Ovary (tissue), 7 donors: ENCODE measurements at regions not wholly inside any gene's neighbourhood (a gene's known extent, or its start where the extent isn't known, plus 50 kb on each side); places are given as distances from the start of the nearest gene placed in this dataset.

Experiments
- DNase-seq, 5 donors: peaks; one replicate each; pipeline ENCODE4 v3.0.0-alpha.2; 2019 to 2020
- H3K27ac ChIP-seq, 2 donors: fragments of 200-600 bp; one replicate each; pipeline versions ENCODE4 v1.5.1 to v1.8.0; 2019 to 2022
- H3K27me3 ChIP-seq: fragments of 200-600 bp; one replicate; pipeline ENCODE4 v1.8.0; 2022
- H3K36me3 ChIP-seq: fragments of 200-600 bp; sonication (generic); one replicate; pipeline ENCODE4 v1.5.1; 2019
- H3K4me1 ChIP-seq: one replicate; pipeline ENCODE4 v1.8.1; 2013; ENCODE audit warnings: mild to moderate bottlenecking, moderate library complexity; ENCODE audit not compliant: insufficient read depth
- H3K4me3 ChIP-seq: fragments of 200-600 bp; sonication (generic); one replicate; pipeline ENCODE4 v1.5.1; 2017
- H3K9me3 ChIP-seq, 2 donors: fragments of 200-600 bp in 1 of 2; sonication (generic) in 1 of 2; one replicate each; pipeline versions ENCODE4 v1.5.1 to v1.8.1; 2013 to 2019; ENCODE audit warnings: mild to moderate bottlenecking in 1 of 2, moderate library complexity in 1 of 2
- EP300 ChIP-seq: sonication (generic); formaldehyde crosslinking; IDR thresholded peaks from one replicate; pipeline ENCODE4 v1.6.1; 2017; ENCODE audit warnings: antibody characterized with exemption
- POLR2A ChIP-seq: fragments of 450-650 bp; IDR thresholded peaks from one replicate; pipeline ENCODE4 v1.6.1; 2017; ENCODE audit warnings: antibody characterized with exemption, mild to moderate bottlenecking, moderate library complexity
- WGBS, 3 donors: extraction: QIAGEN DNeasy Blood & Tissue Kit in 1 of 3; methylation state at CpG; one replicate each; pipeline versions ENCODE4 v1.1.5 to v1.1.7; 2013 to 2017; 5-methylcytosine and 5-hydroxymethylcytosine counted together
- intact Hi-C, 4 donors: fragments of 100-400 bp; cut with DNase I; formaldehyde crosslinking; loops; one replicate each; pipeline versions ENCODE4 v1.11.0 to v1.15.1; 2022 to 2023
- TF ChIP-seq, protein P1 (sequence below), 3 donors: fragments of 450-650 bp in 2 of 3; fragments of 200-600 bp in 1 of 3; IDR thresholded peaks; one replicate each; pipeline versions ENCODE4 v1.5.1 to v1.8.0; 2016 to 2022; ENCODE audit warnings: antibody characterized with exemption in 3 of 3, mild to moderate bottlenecking in 1 of 3
- donor health status: DM: no; HTN: no; CAD: no; lungs with moderate emphysema.
- donor health status: DM: no; HTN: no; CAD: no.
- donor health status: Bipolar disorder and iron deficiency.
- donor health status: DM: no; HTN: no; CAD: no.
- donor health status: DM: yes; HTN: yes; CAD: no.

DNA sequence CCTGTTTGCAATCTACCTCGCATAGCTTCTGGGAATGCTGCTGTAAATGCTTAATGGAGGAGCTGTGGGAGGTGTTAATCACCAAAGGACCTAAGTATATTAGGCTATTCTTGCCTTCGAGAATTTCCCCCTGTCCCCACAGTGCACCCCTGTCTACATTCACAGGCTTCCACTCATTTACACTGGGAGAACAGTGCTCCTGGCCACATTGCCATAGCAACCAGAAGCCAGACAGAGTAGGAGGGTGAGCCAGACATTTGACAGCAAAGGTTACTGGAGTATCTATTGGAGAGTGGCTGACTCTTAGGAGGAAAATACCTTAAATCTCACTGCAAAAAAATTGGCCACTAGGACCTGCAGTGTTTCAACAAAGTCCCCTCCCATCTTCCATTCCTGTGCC, 185.9 kb upstream of the PBDC1 start:
- intact Hi-C loops = loop anchor here in 1 of 4 donors (5.0 kb wide), 1 partner anchor 920 kb away; no protein-coding TSS in a partner anchor
- Histone ChIP-seq H3K36me3 (no peaks in the 10 kb centered on the region), H3K27me3 (no peaks in the 10 kb centered on the region), H3K4me3 (no peak overlapping the region), H3K4me1 (no peaks in the 10 kb centered on the region), H3K27ac (no peak overlapping the region), H3K9me3 (no peaks in the 10 kb centered on the region)
- 20 to 38% (median 30%) methylated on average over 2 of the region's 2 CpGs for WGBS, 3 donors
- DNase-seq = no peak
- TF ChIP-seq POLR2A (no peak), EP300 (no peak)
- TF ChIP-seq, protein P1, sequence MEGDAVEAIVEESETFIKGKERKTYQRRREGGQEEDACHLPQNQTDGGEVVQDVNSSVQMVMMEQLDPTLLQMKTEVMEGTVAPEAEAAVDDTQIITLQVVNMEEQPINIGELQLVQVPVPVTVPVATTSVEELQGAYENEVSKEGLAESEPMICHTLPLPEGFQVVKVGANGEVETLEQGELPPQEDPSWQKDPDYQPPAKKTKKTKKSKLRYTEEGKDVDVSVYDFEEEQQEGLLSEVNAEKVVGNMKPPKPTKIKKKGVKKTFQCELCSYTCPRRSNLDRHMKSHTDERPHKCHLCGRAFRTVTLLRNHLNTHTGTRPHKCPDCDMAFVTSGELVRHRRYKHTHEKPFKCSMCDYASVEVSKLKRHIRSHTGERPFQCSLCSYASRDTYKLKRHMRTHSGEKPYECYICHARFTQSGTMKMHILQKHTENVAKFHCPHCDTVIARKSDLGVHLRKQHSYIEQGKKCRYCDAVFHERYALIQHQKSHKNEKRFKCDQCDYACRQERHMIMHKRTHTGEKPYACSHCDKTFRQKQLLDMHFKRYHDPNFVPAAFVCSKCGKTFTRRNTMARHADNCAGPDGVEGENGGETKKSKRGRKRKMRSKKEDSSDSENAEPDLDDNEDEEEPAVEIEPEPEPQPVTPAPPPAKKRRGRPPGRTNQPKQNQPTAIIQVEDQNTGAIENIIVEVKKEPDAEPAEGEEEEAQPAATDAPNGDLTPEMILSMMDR (IDR thresholded peaks at IDR 0.05) = no peak

- Histone ChIP-seq H3K27me3 (no peaks in the 10 kb centered on the region), H3K27ac (no peak overlapping the region), H3K4me1 (no peaks in the 10 kb centered on the region), H3K4me3 (no peak overlapping the region), H3K36me3 (no peaks in the 10 kb centered on the region), H3K9me3 (no peaks in the 10 kb centered on the region)
- intact Hi-C loops = loop anchor here in 2 of 4 donors (1.0 to 5.0 kb wide), 2 partner anchors 42 to 923 kb away; no protein-coding TSS in a partner anchor
- no peak for DNase-seq
- 68 to 73% (median 69%) methylated on average over 3 of the region's 3 CpGs for WGBS, 3 donors
- TF ChIP-seq, protein P1 (IDR thresholded peaks at IDR 0.05) = no peak
- TF ChIP-seq POLR2A = no peak
- no peak for TF ChIP-seq EP300
Measured at GRCh38 chrX:75989806-75990590, 182.9 kb upstream of the PBDC1 start.

- no peaks in the 10 kb centered on the region for H3K27me3 ChIP-seq
- intact Hi-C loops = no loop called here
- H3K9me3 ChIP-seq = no peaks in the 10 kb centered on the region
- H3K27ac ChIP-seq = no peak overlapping the region
- H3K36me3 ChIP-seq = no peaks in the 10 kb centered on the region
- TF ChIP-seq POLR2A = no peak
- TF ChIP-seq EP300 = no peak
- TF ChIP-seq, protein P1 (IDR thresholded peaks at IDR 0.05) = no peak
- 36 to 43% (median 39%) methylated on average over 3 of the region's 3 CpGs for WGBS, 3 donors
- no peak for DNase-seq
- no peak overlapping the region for H3K4me3 ChIP-seq
- no peaks in the 10 kb centered on the region for H3K4me1 ChIP-seq
Measured at GRCh38 chrX:75997692-75998091, 175.2 kb upstream of the PBDC1 start.

- H3K27me3 ChIP-seq = no peaks in the 10 kb centered on the region
- no peak overlapping the region for H3K4me3 ChIP-seq
- H3K4me1 ChIP-seq = no peaks in the 10 kb centered on the region
- intact Hi-C loops = no loop called here
- DNase-seq = no peak
- WGBS, 3 donors = 70 to 79% (median 73%) methylated on average over 3 of the region's 3 CpGs
- H3K27ac ChIP-seq = no peak overlapping the region
- H3K36me3 ChIP-seq = no peaks in the 10 kb centered on the region
- TF ChIP-seq, protein P1 (IDR thresholded peaks at IDR 0.05) = no peak
- TF ChIP-seq EP300 (no peak), POLR2A (no peak)
- no peaks in the 10 kb centered on the region for H3K9me3 ChIP-seq
Measured at GRCh38 chrX:76014321-76014720, 158.5 kb upstream of the PBDC1 start.
